NCI-H128 (cell line): ENCODE measurements at regions not wholly inside any gene's neighbourhood (a gene's known extent, or its start where the extent isn't known, plus 50 kb on each side); places are given as distances from the start of the nearest gene placed in this dataset.
"Not testable (repeated sequence)": the region's sequence is repeated elsewhere in the genome, so short reads cannot be mapped to it uniquely, and the experiment has no call there.

Source experiments
- DNase-seq: peaks from one replicate; lab custom pipeline; 2025; ENCODE audit not compliant: unreplicated experiment; lab: John Stamatoyannopoulos, UW

DNA sequence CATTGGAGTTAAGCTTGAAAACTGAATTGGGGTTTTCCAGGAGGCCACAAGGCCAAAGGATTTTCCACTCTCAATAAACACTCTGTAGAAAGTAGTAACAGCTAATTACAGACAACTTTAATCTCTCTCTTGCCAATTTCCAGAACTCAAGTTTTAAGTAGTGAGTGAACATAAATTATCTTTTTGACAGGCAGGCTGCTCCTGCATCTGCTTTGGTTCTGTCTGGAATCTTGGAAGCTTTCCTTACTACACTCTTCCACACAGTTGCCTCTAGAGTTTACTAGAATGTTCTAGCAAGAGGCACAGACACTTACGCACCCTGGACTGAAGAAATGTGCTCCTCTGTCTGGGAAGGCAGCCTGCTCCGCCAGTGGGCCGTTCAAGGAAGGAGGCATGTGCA lies 90.5 kb upstream of the WAC start:
- no peak for DNase-seq

DNA sequence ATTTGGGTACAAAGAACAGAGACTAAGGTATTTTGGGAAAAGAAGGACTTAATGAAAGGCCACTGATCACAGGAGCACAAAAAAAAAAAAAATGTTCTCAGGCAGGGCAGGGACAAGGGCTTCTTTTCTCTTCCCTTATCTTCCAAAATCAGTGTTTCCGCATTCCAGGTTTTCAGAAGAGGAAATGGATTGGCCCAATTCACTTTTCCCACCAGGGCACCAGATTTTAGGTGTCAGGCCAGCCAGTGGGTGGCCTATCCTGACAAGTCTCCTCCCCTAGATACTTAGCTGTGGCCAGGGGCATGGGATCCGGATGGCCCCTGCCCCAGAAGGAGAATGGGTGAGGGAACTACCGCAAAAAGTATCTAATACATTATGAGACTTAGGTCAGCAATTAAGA lies 88.9 kb upstream of the WAC start:
- no peak for DNase-seq

DNA sequence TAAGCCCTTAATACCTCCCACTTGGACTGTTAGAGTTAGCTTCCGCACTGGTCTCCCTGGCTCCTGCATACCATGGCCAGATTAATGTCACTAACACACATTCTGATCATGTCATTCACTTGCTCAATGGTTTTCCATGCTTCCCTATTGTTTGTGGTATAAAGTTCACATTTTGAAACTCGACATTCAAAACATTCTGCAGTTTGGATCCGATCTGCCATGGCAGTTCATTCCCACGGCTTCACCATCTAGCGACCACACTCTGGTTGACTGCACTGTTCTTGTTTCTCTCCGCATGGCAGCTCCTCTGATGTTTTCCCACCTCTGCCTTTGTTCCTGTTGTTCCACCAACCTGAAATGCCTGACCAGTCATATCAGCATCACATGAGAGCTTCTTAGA lies 87.4 kb upstream of the WAC start:
- no peak for DNase-seq

DNA sequence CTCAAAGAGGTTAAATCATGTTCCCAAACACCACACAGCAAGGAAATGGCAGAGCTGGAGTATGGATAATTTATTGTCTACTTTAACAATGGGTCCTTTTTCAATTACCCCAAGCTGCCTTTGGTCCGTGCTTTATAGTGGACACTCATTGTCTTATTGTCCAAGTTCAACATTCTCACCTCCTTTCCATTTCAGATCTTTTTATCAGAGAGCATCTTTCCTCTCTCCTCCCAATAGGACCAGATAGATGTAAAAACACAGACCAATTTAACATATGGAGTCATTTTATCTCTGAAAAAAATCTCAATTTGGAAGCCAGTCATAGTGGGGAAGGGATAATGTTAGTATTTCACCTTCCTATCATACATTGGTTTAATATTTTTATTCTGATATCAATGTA lies 83.5 kb upstream of the WAC start:
- DNase-seq, result no peak

DNA sequence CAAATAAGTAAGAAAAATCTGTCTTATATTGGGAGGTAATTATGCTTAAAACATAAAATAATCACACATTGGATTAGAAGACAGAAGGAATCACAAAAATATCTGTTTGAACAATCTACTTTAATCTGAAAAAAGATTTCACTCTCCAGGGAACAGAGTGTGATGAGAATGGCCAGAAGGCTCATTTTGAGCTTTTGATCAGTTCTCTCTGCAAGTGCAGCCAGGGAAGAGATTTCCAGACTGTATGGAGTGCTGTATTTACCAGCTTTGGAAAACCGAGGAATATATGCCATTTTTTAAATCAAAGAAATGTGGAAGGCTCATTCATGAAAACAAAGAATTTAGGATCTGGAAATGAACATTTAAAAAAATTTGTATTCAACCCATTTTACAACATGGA lies 83.0 kb upstream of the WAC start:
- no peak for DNase-seq

DNA sequence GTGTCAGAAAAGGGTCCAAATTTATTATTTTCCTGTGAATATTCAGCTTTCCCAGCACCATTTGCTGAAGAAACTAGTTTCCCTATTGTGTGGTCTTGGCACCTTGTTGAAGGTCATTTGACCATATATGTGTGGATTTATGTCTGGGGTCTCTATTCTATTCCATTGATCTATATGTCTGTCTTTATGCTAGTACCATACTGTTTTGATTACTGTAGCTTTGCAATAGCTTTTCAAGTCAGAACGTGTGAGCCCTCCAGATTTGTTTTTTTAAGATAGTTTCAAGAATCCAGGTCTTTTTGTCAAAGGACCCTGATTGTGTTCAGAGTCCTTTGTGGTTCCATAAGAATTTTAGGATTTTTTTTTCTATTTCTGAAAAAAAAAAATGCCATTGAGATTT lies 79.0 kb upstream of the WAC start:
- DNase-seq, result no peak

DNA sequence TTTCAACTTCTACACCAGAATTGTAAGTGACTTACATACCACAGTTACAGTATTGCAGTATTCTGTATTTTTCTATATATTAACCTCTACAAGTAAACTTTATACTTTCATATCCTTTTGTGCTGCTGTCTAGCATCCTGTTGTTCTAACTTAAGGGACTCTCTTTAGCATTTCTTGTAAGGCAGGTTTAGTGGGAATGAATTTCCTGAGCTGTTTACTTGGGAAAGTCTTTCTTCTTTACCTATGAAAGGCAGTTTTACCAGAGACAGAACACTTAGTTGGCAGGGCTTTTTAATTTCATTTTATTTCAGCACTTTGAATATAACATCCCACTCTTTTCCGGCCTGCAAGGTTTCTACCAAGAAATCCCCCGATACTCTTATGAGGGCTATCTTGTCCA lies 75.8 kb upstream of the WAC start:
- no peak for DNase-seq

DNA sequence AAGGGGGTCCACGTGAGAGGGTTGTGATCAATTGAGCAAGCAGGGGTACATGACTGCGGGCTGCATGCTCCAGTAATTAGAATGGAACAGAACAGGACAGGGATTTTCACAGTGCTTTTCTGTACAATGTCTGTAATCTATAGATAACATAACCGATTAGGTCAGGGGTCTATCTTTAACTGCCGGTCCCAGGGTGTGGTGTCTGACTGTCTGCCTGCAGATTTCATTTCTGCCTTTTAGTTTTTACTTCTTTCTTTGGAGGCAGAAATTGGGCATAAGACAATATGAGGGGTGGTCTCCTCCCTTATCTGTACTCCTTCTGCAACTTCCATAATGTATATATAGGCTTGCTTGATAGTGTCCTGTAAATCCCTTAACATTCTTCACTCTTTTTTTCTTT lies 75.0 kb upstream of the WAC start:
- DNase-seq, result not testable (repeated sequence)

DNA sequence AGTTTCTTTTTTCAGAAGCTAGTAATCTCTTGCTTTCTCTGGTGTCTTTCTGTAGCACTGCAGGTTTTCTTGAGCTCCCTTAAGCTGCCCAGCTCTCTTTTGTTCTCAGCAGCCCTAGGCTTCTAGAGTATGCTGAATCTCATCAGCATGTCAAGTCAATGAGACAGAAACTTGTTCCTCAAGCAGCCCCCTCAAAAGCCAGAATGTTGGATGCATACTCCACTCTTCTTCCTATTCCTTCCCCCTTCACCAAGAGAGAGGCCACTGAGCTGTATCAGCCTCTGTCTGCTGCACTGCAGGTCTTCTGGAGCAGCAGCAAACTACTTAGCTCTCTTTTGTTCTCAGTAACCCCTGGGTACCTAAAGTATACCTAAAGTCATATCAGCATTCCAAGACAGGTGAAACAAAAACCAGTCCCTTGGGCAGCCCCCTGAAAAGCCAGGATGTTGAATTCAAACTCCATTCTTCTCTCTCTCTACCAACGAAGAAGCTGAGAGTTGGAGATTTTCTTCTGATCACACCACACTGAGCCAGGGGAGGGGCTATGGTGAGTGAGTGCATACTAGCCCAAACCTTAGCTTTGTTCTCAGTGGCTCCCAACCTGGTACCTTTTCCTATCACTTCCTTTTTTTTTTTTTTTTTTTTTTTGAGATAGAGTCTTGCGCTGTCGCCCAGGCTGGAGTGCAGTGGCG lies 73.3 kb upstream of the WAC start:
- DNase-seq, result no peak

DNA sequence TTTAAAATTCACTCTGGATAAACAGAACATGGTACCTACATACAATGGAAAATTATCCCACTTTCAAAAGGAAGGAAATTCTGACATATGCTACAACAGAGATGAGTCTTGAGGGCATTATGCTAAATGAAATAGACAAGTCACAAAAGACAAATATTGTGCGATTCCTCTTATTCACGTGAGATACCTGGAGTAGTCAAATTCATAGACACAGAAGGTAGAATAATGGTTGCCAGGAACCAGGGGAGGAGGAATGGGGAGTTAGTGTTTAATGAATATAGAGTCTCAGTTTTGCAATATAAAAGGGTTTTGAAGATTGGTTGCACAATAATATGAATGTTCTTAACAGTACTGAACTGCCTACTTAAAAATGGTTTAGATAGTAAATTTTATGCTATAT lies 69.8 kb upstream of the WAC start:
- DNase-seq, result no peak

DNA sequence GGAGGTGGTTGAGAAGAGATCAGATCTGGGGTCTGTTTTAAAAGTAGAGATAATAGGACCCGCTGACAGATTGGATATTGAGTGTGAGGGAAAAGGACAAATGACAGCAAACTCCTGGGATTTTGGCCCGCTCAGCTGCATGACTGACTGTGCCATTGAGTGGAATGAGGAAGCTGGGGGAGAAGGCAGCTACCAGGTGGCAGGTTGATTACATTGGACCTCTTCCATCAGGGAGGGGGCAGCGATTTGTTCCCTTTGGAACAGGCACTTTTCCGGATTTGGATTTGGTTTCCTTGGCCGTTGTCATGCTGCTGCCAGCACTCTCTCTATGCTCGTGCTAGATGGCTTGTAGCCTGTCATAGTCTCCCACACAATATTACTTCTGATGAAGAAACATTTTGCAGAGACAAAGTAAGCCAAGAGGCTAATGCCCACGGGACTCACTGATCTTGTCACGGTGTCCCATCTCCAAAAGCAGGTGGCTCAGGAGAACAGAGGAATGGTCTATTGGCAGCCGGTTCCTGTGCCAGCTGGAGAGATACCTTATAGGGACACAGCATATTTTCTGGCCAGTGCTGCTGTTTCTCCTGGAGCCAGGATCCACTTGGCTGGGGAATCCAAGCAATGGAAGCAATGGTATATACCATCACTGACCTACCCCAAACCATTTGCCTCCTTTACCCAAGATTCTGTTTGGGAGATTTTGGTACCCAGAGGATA lies 69.1 kb upstream of the WAC start:
- no peak for DNase-seq

DNA sequence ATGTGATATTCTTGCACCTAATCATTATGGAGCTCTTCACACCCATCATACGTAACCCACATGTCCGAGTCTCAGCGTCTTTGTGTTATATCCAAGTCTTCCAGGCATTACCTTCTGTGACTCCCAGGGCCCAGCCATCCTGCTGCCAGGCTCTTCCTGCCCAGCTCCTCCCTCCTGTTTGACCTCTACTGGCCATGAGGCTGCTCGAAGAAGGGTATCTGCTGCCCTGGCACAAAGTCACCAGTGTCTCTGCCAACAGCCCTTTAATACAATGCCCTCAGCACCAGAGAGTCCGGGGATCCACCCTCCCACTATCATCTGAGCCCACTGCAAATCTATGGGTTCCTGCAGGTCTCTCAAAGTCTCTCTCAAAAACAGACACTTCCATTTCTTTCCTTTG lies 65.3 kb upstream of the WAC start:
- no peak for DNase-seq

DNA sequence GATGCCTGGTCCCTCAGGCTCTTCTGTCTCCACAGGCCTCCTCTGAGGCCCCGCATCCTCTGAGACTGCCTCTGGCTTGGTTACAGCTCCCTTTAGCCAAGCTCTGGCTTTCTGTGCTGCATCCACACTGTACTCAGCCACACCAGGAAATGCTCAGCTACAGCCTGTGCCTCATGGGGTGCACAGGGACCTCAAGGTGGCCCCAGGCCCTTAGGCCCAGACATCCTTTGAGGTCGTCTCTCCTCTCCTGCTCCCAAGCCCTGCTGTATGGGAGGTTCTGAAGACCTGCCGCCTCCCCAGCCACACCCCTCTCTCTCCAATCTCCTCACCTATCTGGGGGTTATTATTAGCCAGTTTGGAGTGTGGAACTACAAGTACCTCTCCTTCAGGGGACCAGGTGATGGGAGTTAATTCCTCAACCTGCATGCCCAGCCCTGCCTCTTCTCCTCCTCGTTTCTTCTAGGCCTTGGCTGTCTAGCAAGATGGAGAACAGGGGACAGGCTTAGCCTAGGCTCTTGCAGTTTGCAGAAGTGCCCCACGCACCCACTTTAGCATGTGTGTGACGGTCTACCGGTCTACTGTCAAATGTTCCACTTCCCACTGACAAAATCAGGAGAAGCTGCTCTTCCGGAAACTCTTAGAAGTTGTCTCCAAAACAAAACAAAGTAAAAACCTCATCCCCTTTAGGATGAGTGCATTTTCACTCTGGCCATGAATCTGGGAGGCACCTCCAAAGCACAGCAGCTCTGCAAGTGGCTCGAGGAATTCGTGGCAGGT lies 64.0 kb upstream of the WAC start:
- no peak for DNase-seq

DNA sequence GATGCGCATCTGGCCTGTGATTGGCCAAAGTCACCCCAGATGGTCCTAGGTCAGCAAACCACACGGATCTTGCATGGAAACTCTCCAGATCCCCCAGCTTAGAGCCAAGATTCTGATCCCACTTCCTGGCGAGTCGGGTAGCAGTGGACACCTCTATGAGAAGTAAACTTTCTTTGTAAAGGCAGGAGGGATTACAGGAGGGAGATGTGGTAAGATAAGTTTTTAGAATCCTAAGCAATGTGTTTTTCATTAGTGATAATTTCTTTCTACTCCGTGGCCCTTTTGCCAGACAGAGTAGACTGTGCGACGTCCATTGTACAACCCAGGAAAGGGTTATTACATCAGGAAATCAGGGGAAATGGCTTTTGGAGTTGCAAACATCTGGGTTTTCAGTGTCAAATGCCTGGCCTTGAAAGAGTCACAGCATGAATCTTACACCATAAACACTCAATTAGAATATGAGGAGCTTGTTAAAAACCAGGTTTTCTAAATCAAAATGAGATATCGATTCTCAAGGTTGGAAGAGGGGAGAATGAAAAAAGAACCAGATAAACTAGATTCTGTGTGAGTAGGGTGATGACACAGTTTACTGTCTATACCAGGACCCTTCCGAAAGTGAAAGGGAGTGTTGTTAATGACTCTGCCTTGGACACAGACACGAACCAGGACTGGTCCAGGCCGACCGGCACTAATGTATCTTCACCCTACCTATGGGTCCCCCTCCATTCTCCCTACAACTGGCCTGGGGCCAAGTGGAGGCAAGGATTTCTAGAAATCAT lies 61.9 kb upstream of the WAC start:
- no peak for DNase-seq

DNA sequence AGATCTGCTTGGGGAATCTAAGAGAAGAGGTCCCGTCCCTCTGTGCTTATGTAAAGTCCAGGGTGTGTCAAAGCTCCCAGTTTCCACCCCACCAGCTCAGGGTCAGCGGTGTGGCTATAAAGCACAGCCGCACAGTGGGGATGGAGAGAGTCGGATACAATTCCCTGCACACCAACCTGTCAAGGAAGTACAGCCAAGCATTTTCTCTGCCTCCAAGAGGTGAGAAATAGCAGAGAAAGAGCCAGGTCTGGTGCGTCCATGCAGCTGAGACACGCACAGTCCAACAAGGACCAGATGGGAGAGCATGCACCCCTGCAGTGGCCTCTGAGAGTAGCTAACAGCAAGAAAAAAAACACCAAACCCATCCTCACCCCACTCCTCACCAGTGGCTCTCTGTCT lies 61.3 kb upstream of the WAC start:
- no peak for DNase-seq

DNA sequence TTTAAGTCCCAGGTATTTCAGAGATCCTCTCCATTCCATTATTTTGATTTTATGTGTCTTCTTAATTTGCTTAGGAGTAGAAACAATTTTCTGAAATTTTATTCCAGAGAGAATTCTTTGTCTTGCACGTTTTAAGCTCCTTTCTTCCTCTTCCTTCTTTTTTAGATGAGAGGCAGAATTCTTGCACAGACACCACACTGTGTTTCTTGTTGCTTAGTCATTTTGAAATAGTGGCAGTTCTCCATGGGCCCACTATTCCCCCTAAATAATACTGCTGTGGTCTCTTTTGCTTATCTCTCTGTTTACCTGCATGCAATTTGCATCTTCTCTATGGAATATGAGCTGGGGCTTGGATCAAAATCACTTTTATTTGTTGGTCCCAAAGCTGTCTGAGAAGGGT lies 54.3 kb upstream of the WAC start:
- DNase-seq, result no peak

DNA sequence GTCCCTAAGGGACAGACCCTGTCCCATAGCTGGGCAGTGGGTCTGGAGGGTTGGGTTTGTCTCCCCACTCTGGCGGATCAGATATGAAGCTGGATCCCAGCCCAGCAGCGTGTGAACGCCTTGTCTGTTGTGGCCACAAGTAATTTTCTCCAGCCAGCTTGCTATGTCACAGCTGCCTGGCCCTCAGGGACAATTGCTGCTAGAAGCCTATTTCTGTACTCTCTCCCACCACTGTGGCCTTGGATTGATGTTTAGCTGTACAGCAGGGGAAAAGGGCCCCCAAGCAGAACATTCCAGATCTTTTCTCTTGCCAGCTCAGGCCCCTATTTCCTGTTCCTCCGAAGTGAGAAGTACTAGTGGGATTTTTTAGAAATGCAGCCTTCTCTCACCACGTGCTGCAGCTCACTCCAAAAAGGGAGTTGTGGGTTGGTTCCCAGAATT lies 53.5 kb upstream of the WAC start:
- DNase-seq, result no peak

DNA sequence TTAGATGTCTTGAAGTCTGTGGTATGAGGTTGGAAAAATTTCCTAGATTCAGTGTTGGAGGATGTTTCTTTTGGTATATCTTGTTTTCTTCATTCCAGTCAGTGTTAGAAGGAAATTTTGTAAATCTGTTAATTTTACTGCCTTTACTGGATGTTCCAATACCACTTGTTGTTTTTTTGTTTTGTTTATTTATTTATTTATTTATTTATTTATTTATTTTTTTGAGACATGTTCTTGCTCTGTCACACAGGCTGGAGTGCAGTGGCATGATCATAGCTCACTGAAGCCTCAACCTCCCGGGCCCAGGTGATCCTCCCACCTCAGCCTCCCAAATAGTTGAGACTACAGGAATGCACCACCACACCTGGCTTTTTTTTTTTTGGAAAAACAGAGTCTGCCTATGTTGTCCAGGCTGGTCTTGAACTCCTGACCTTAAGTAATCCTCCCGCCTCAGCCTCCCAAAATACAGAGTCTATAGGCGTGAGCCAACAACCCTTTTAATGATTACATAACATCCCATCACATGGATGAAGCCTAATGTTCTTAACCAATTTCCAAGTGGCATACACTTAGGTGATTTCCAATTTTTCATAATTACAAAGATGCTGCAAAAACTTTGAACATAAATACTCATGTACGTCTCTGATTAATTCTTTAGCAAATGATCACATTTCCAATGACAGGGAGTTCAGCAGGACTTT lies 52.8 kb upstream of the WAC start:
- no peak for DNase-seq

DNA sequence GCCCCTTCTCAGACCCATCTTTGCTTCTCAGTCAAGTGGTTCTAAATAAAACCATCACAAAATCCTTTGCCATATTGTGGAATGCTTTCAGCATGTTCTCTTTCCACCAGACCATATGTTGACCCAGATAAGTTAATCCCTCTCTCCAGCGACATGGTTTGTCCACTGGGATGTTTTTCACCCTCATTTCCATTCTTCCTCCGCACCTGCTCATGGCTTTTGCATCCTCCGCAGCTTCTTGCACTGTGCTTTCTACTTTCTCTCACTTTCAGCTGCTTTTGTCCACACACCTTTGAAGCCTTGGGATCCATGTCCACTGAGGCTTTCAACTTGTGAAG lies 52.3 kb upstream of the WAC start:
- no peak for DNase-seq

DNA sequence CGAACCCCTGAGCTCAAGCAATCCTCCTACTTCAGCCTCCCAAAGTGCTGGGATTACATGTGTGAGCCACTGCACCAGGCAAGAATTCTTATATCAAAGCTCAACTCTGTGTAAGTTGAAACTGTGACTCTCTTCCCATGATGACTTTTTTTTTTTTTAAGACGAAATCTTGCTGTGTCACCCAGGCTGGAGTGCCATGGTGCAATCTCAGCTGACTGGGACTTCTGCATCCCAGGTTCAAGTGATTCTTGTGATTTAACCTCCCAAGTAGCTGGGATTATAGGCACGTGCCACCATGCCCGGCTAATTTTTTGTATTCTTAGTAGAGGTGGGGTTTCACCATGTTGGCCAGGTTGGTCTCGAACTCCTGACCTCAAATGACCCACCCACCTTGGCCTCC lies 51.6 kb upstream of the WAC start:
- not testable (repeated sequence) for DNase-seq

DNA sequence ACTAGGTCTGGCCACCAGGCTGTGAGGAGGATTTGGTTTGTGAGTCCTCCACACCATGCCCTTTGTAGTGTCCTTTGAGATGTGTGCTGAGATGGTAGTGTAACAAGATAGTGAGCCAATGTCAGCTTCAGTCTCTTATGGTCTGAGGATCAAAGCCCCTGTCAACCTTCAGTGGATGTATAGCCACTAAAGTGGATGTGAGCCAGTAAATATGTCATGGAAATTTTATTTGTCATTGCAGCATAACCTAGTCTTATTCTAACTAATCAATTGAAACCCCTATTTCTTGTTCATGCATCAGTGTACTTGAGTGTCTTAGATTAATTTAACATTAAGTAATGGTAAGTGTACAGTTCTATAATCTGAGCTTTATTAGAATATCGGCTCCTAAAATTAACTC lies 51.0 kb upstream of the WAC start:
- no peak for DNase-seq
